Progenitor cell of endocrine pancreas (in vitro differentiated cells): ENCODE measurements at regions not wholly inside any gene's neighbourhood (a gene's known extent, or its start where the extent isn't known, plus 50 kb on each side); places are given as distances from the start of the nearest gene placed in this dataset.

Experiments used
- DNase-seq: peaks from one replicate; pipeline ENCODE4 v3.0.0; 2021; ENCODE audit warnings: low spot score; ENCODE audit not compliant: unreplicated experiment
- H3K27ac Mint-ChIP-seq: 2 replicates; pipeline ENCODE4 v1.8.0; 2021; ENCODE audit warnings: mild to moderate bottlenecking, moderate library complexity, mixed read lengths
- H3K27me3 Mint-ChIP-seq: 2 replicates; pipeline ENCODE4 v1.8.0; 2021; ENCODE audit warnings: mixed read lengths
- H3K36me3 Mint-ChIP-seq: 2 replicates; pipeline ENCODE4 v1.8.0; 2022; ENCODE audit warnings: mixed read lengths; ENCODE audit not compliant: insufficient read depth
- H3K4me1 Mint-ChIP-seq: 2 replicates; pipeline ENCODE4 v1.8.0; 2021; ENCODE audit warnings: low read depth, mixed read lengths
- H3K4me3 Mint-ChIP-seq: 2 replicates; pipeline ENCODE4 v1.8.0; 2021; ENCODE audit warnings: low read depth, mild to moderate bottlenecking, moderate library complexity, mixed read lengths
- H3K9me3 Mint-ChIP-seq: 2 replicates; pipeline ENCODE4 v1.8.0; 2021; ENCODE audit warnings: low read depth, mixed read lengths
- CTCF ChIP-seq: fragments of 200-600 bp; sonication (generic); IDR thresholded peaks from one replicate; pipeline ENCODE4 v1.5.0; 2021; ENCODE audit warnings: antibody characterized with exemption, mild to moderate bottlenecking; ENCODE audit not compliant: unreplicated experiment

- TF ChIP-seq CTCF, result no peak
- Mint-ChIP-seq H3K4me1 (peaks cover 10% of the 10 kb centered on the region), H3K27me3 (peaks cover 4% of the 10 kb centered on the region), H3K27ac (no peak overlapping the region), H3K9me3 (no peaks in the 10 kb centered on the region), H3K36me3 (no peaks in the 10 kb centered on the region), H3K4me3 (no peak overlapping the region)
- no peak for DNase-seq
Observed at GRCh38 chr18:22517356-22517755, 99.6 kb upstream of the CTAGE1 start.

- TF ChIP-seq CTCF, result no peak
- Mint-ChIP-seq H3K4me1 (no peaks in the 10 kb centered on the region), H3K4me3 (no peak overlapping the region), H3K27me3 (peaks cover 7% of the 10 kb centered on the region), H3K27ac (no peak overlapping the region), H3K36me3 (no peaks in the 10 kb centered on the region), H3K9me3 (no peaks in the 10 kb centered on the region)
- DNase-seq, result no peak
Observed at GRCh38 chr18:22521026-22521707, 103.5 kb upstream of the CTAGE1 start.

- H3K4me3 Mint-ChIP-seq, result no peak overlapping the region
- H3K36me3 Mint-ChIP-seq, result no peaks in the 10 kb centered on the region
- H3K27me3 Mint-ChIP-seq, result peaks cover 7% of the 10 kb centered on the region
- no peak for TF ChIP-seq CTCF
- no peaks in the 10 kb centered on the region for H3K9me3 Mint-ChIP-seq
- H3K4me1 Mint-ChIP-seq, result no peaks in the 10 kb centered on the region
- DNase-seq, result no peak
- no peak overlapping the region for H3K27ac Mint-ChIP-seq
Observed at GRCh38 chr18:22523481-22523880, 105.8 kb upstream of the CTAGE1 start.

GRCh38 chr18:22524783-22525182, 107.1 kb upstream of the CTAGE1 start:
- Mint-ChIP-seq H3K9me3 (no peaks in the 10 kb centered on the region), H3K27me3 (peaks cover 7% of the 10 kb centered on the region), H3K4me1 (no peaks in the 10 kb centered on the region), H3K27ac (no peak overlapping the region), H3K36me3 (no peaks in the 10 kb centered on the region), H3K4me3 (no peak overlapping the region)
- TF ChIP-seq CTCF, result no peak
- DNase-seq, result no peak

GRCh38 chr18:22525313-22525712, 107.6 kb upstream of the CTAGE1 start:
- no peak for TF ChIP-seq CTCF
- H3K4me1 Mint-ChIP-seq, result no peaks in the 10 kb centered on the region
- peaks cover 7% of the 10 kb centered on the region for H3K27me3 Mint-ChIP-seq
- no peak for DNase-seq
- no peaks in the 10 kb centered on the region for H3K9me3 Mint-ChIP-seq
- H3K4me3 Mint-ChIP-seq, result no peak overlapping the region
- H3K27ac Mint-ChIP-seq, result no peak overlapping the region
- H3K36me3 Mint-ChIP-seq, result no peaks in the 10 kb centered on the region
